ENCODE measurements at regions not wholly inside any gene's neighbourhood (a gene's known extent, or its start where the extent isn't known, plus 50 kb on each side); places are given as distances from the start of the nearest gene placed in this dataset.

DNA sequence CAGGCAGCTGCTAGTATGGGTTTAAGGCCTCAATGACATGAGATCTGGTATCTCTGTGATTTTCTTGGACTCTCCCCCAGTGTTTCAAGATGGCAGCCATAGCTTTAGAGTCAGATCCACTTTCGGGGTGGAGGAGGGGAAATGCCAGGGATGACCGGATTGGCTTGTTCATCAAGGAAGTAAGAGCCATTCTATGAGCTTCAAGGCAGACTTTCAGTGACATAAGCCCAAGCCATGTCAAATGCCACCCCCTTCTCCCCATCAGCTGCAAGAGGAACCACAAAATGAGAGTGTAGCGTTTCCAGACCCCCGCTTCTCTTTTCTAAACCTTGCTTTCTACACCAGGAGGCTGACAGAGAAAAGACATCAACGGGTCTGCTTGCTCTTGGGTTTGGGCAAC, 271.8 kb downstream of the PSAT1 start:
- no peak for TF ChIP-seq L3MBTL2 (conservative IDR thresholded peaks at IDR 0.05)
- no peak for TF ChIP-seq ELF4 (IDR thresholded peaks at IDR 0.05)
- TF ChIP-seq LEF1 (IDR thresholded peaks at IDR 0.05; ENCODE audit: borderline replicate concordance), result no peak
- no peak for TF ChIP-seq ARNT (IDR thresholded peaks at IDR 0.05)
- no peak for TF ChIP-seq BHLHE40 (IDR thresholded peaks at IDR 0.05; ENCODE audit: borderline replicate concordance)
- TF ChIP-seq FOXK2 (IDR thresholded peaks at IDR 0.05), result no peak
- no peak for TF ChIP-seq PKNOX1 (IDR thresholded peaks at IDR 0.05)
- TF ChIP-seq ZNF384 (IDR thresholded peaks at IDR 0.05), result no peak
- no peak for TF ChIP-seq SP1 (IDR thresholded peaks at IDR 0.05)
